Activated B cell treated with CpG ODN at 0.5 μM for 24 hours (primary cell): ENCODE measurements at regions not wholly inside any gene's neighbourhood (a gene's known extent, or its start where the extent isn't known, plus 50 kb on each side); places are given as distances from the start of the nearest gene placed in this dataset.
"Not testable (repeated sequence)": the region's sequence is repeated elsewhere in the genome, so short reads cannot be mapped to it uniquely, and the experiment has no call there.

Source experiments
- ATAC-seq: fragments of 200-7000 bp; cut with Tn5 transposase; one replicate; pipeline ENCODE4 v1.10.0; 2021; ENCODE audit warnings: low read depth, mild to moderate bottlenecking, moderate library complexity
- CTCF ChIA-PET: fragments of 350-600 bp; sonication (Branson Sonifier 250); formaldehyde crosslinking; loops from one replicate; lab custom pipeline; 2021; ENCODE audit warnings: antibody characterized with exemption; lab: Charles Lee
- POLR2A ChIA-PET: fragments of 350-600 bp; sonication (Branson Sonifier 250); formaldehyde crosslinking; loops from one replicate; lab custom pipeline; 2021; ENCODE audit warnings: antibody characterized with exemption; lab: Charles Lee
- DNase-seq: peaks from one replicate; pipeline ENCODE4 v3.0.0; 2022
- H3K27ac Mint-ChIP-seq: one replicate; pipeline ENCODE4 v1.8.0; 2020; ENCODE audit warnings: mixed read lengths
- H3K27me3 Mint-ChIP-seq: one replicate; pipeline ENCODE4 v1.8.0; 2021; ENCODE audit warnings: mixed read lengths
- H3K36me3 Mint-ChIP-seq: one replicate; pipeline ENCODE4 v1.8.0; 2021; ENCODE audit warnings: low read depth, mixed read lengths
- H3K4me1 Mint-ChIP-seq: one replicate; pipeline ENCODE4 v1.8.0; 2021; ENCODE audit warnings: mixed read lengths
- H3K4me3 Mint-ChIP-seq: one replicate; pipeline ENCODE4 v1.8.0; 2020; ENCODE audit warnings: mild to moderate bottlenecking, mixed read lengths
- H3K9me3 Mint-ChIP-seq: one replicate; pipeline ENCODE4 v1.8.0; 2020; ENCODE audit warnings: mixed read lengths
- CTCF ChIP-seq: fragments of 200-600 bp; IDR thresholded peaks from one replicate; pipeline ENCODE4 v1.8.0; 2022; ENCODE audit warnings: antibody characterized with exemption, mild to moderate bottlenecking
- intact Hi-C: fragments of 100-400 bp; cut with micrococcal nuclease; formaldehyde crosslinking; loops from one replicate; pipeline ENCODE4 v1.15.1; 2024

DNA sequence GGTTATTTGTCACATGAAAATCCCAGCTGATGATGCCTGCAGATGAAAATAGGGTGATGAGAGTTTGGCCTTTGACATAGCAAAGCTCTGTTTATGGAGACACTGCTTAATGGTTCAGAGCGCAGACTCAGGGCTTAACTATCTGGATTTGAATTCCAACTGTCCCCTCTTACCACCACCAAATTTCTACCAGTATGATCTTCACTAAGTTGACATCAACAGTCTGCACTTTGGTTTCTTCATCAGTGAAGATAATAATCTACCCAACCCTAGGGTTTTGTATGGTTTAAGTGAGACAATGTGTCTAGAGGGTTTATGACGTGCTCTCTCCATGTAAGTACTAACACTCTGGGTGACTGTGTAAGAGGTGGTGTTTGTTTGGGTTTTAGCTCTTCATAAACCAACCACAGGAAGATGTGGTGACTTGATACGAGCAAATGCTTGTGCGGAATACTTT, 151.4 kb upstream of the TNFAIP3 start:
- ATAC-seq (no peak), DNase-seq (no peak)
- no peak for TF ChIP-seq CTCF
- H3K4me1 Mint-ChIP-seq = peaks cover 8% of the 10 kb centered on the region
- H3K9me3 Mint-ChIP-seq = peaks cover 2% of the 10 kb centered on the region
- POLR2A ChIA-PET = interaction anchor here (1.2 kb wide), 1 partner anchor 152 kb away, joined by 4 read pairs; the partner anchor contains the start of gene TNFAIP3
- CTCF ChIA-PET = no interaction called here
- H3K27ac Mint-ChIP-seq = no peak overlapping the region
- intact Hi-C loops = loop anchor here (2.0 kb wide), 1 partner anchor 75 kb away; no protein-coding TSS in a partner anchor
- no peaks in the 10 kb centered on the region for H3K27me3 Mint-ChIP-seq
- H3K4me3 Mint-ChIP-seq = no peak overlapping the region
- H3K36me3 Mint-ChIP-seq = no peaks in the 10 kb centered on the region

DNA sequence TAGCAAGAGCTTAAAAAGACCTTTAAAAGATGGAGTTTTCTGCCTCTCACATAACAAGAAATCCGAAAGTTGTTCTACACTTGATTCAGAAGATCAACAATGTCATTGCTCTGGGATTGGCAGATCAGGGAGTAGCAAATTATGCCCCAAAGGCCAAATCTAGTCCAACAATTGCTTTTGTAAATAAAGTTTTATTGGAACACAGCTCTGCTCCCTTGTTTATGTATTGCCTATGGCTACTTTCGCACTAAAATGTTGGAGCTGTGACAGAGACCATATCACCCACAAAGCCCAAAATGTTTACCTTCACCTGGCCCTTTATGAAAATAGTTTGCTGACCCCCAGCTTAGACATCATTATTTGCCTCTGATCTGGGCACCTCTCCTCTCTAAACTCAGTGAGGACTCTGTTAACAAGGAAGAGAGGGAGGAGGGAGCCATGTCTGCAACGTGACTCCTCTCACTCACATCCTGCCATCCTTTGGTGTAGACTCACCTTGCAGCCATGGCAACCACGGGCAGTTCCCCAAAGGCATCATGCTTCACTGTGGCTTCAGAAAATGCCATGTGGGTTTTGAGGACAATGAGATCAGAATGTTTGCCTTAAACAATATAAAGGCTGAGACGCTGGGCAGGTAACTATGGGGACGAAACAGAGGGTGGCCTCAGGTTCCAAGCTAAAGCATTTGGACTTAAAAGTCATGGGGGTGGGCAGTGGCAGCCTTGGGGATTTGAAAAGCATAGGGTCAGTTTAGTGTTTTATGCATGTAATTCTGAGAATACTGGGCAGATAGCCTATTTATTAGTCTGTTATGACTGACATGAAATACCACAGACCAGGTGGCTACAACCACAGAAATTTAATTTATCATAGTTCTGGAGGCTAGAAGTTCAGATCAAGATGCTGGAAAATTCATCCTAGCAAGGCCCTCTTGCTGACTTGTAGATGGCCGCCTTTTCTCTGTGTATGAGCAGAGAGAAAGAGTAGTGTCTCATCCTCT, 149.7 kb upstream of the TNFAIP3 start:
- DNase-seq = no peak

DNA sequence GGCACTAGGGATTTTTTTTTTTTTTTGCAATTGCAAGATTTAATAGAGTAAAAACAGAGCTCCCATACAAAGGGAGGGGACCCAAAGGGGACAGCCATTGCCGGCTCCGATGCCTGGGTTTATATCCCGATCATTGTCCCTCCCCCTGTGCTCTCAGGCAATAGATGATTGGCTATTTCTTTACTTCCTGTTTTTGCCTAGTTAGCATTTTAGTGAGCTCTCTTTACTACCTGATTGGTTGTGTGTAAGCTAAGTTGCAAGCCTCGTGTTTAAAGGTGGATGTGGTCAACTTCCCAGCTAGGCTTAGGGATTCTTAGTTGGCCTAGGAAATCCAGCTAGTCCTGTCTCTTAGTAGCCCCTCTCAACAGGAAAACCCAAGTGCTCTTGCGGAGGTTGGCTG, 148.2 kb upstream of the TNFAIP3 start:
- H3K36me3 Mint-ChIP-seq, intact Hi-C loops, H3K27ac Mint-ChIP-seq, H3K4me1 Mint-ChIP-seq, H3K27me3 Mint-ChIP-seq, H3K4me3 Mint-ChIP-seq, DNase-seq, ATAC-seq, H3K9me3 Mint-ChIP-seq: not testable (repeated sequence)
- POLR2A ChIA-PET = interaction anchor here (0.9 kb wide), 1 partner anchor 69 kb away, joined by 3 read pairs; no protein-coding TSS in a partner anchor
- CTCF ChIA-PET = interaction anchor here (1.5 kb wide), 1 partner anchor 226 kb away, joined by 4 read pairs; no protein-coding TSS in a partner anchor

More for the DNA sequence above, 149.7 kb upstream of the TNFAIP3 start:
- peaks cover 2% of the 10 kb centered on the region for H3K9me3 Mint-ChIP-seq
- no peak overlapping the region for H3K4me3 Mint-ChIP-seq
- H3K27ac Mint-ChIP-seq = no peak overlapping the region
- intact Hi-C loops = loop anchor here (2.0 kb wide), 1 partner anchor 73 kb away; no protein-coding TSS in a partner anchor
- H3K27me3 Mint-ChIP-seq = no peaks in the 10 kb centered on the region
- H3K36me3 Mint-ChIP-seq = no peaks in the 10 kb centered on the region
- no peak for TF ChIP-seq CTCF
- POLR2A ChIA-PET = interaction anchor here (1.1 kb wide), 1 partner anchor 9 kb away, joined by 5 read pairs; no protein-coding TSS in a partner anchor
- H3K4me1 Mint-ChIP-seq = no peaks in the 10 kb centered on the region
- no peak for ATAC-seq
- CTCF ChIA-PET = no interaction called here

DNA sequence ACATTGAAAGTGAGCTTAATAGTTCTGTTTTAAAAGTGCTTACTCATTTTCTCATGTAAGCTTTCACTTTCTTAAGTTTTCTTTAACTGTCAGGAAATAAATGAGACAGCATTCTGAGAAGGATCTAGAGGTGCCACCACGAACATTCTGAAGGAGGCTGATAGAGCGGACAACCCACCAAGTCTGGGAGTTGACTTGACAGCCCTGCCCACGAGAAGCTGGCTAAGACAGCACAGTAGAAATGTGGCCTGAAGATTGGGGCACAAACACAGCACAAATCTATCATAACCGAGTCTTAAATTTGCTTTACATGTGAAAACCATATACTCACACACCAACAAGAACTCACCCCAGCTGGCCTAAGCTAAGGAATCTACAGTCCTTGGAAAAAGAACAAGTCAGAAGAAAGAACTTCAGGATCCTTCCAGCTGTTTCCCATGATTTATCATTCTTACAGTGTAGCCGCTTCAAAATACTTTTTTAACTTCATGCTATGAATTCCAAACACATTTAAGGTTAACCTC, 144.2 kb upstream of the TNFAIP3 start:
- H3K36me3 Mint-ChIP-seq = no peaks in the 10 kb centered on the region
- ChIA-PET CTCF (interaction anchor here (1.1 kb wide), 1 partner anchor 222 kb away, joined by 4 read pairs; no protein-coding TSS in a partner anchor), POLR2A (no interaction called here)
- no peaks in the 10 kb centered on the region for H3K27me3 Mint-ChIP-seq
- no peak overlapping the region for H3K4me3 Mint-ChIP-seq
- DNase-seq (no peak), ATAC-seq (no peak)
- peak overlapping the region; percentile 5 for H3K27ac Mint-ChIP-seq
- H3K4me1 Mint-ChIP-seq = peaks cover 2% of the 10 kb centered on the region
- no peak for TF ChIP-seq CTCF
- intact Hi-C loops = no loop called here
- H3K9me3 Mint-ChIP-seq = peaks cover 2% of the 10 kb centered on the region

GRCh38 chr6:137723273-137724017, 143.6 kb upstream of the TNFAIP3 start:
- no peak for ATAC-seq
- no peak for DNase-seq
- Mint-ChIP-seq H3K4me3 (no peak overlapping the region), H3K27me3 (no peaks in the 10 kb centered on the region), H3K36me3 (no peaks in the 10 kb centered on the region), H3K27ac (no peak overlapping the region), H3K4me1 (peaks cover 2% of the 10 kb centered on the region), H3K9me3 (peaks cover 2% of the 10 kb centered on the region)
- intact Hi-C loops = no loop called here
- no peak for TF ChIP-seq CTCF
- POLR2A ChIA-PET = no interaction called here
- CTCF ChIA-PET = interaction anchor here (1.1 kb wide), 1 partner anchor 221 kb away, joined by 4 read pairs; no protein-coding TSS in a partner anchor
